ENCODE measurements at regions not wholly inside any gene's neighbourhood (a gene's known extent, or its start where the extent isn't known, plus 50 kb on each side); places are given as distances from the start of the nearest gene placed in this dataset.
"Not testable (repeated sequence)": the region's sequence is repeated elsewhere in the genome, so short reads cannot be mapped to it uniquely, and the experiment has no call there.

DNA sequence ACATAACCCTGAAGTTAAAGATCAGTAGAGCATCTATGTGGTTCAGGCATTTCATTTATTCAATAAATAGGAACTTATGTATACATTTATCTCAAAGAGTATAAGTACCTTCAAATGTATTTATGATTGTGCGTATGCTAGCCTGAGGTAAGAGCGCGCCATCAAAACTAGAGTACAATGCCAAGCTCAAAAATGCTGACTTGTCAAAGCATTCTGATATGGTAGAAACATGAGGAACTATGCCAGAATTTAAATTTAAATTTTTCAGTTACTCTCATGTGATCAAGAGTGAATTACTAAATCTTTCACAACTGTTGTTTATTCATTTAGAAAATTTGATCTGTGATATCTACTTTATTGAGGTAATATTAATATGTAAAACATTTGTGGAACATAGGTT is 225.5 kb upstream of the CDH8 start:
- WGBS, 2 donors (ENCODE audit: low coverage in 1 of 2) = 98 to 100% methylated on average over 1 to 3 of the region's 3 CpGs

DNA sequence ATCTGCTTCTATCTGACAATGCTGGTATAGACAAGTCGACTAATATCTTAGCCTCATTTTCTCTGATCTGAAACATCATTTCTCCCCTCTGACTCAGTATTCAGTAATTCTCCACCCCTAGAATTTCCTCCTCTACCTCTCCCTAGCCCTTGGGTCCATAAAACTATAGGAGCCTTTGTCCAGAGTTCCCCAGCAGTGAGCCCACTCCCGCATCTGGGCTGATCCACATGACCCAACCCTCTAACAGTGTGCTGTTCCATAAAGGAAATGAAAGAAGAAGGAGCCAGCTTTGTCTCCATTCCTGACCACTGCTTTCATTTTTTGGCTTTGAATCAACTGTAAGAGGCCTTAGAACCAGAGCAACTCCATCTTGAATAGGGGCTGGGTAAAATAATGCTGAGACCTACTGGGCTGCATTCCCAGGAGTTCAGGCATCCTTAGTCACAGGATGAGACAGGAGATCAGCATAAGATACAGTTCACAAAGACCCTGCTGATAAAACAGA is 222.7 kb upstream of the CDH8 start:
- H3K27ac ChIP-seq; intact Hi-C loops (cut with DNase I; ENCODE audit: low total_unique reads); H3K27me3 ChIP-seq; in situ Hi-C loops (cut with MboI; ENCODE audit: low pct_ligation_motif_present in 1 of 4, low pct_unique_long_range_greater_than_20kb in 1 of 4, low sequenced_read_pairs in 3 of 4); DNase-seq; H3K9me3 ChIP-seq; H3K36me3 ChIP-seq; H3K4me1 ChIP-seq; H3K4me3 ChIP-seq: not testable (repeated sequence)
- 88 to 89% methylated on average over 1 to 2 of the region's 2 CpGs for WGBS, 2 donors (ENCODE audit: low coverage in 1 of 2)

More for the DNA sequence above, 225.5 kb upstream of the CDH8 start:
- in situ Hi-C loops (cut with MboI; ENCODE audit: low pct_ligation_motif_present in 1 of 4, low pct_unique_long_range_greater_than_20kb in 1 of 4, low sequenced_read_pairs in 3 of 4) = no loop called here
- intact Hi-C loops (cut with DNase I; ENCODE audit: low total_unique reads) = no loop called here
- Histone ChIP-seq H3K4me3 (no peak overlapping the region), H3K36me3 (no peaks in the 10 kb centered on the region), H3K9me3 (peaks cover 0 to 6% of the 10 kb centered on the region in 2 donors), H3K27me3 (no peaks in the 10 kb centered on the region), H3K4me1 (no peaks in the 10 kb centered on the region), H3K27ac (no peak overlapping the region)
- DNase-seq = no peak
- TF ChIP-seq EP300 (IDR thresholded peaks at IDR 0.05; ENCODE audit: low read depth) = no peak
- no peak for TF ChIP-seq POLR2AphosphoS5 (IDR thresholded peaks at IDR 0.05)
- TF ChIP-seq, protein P1, sequence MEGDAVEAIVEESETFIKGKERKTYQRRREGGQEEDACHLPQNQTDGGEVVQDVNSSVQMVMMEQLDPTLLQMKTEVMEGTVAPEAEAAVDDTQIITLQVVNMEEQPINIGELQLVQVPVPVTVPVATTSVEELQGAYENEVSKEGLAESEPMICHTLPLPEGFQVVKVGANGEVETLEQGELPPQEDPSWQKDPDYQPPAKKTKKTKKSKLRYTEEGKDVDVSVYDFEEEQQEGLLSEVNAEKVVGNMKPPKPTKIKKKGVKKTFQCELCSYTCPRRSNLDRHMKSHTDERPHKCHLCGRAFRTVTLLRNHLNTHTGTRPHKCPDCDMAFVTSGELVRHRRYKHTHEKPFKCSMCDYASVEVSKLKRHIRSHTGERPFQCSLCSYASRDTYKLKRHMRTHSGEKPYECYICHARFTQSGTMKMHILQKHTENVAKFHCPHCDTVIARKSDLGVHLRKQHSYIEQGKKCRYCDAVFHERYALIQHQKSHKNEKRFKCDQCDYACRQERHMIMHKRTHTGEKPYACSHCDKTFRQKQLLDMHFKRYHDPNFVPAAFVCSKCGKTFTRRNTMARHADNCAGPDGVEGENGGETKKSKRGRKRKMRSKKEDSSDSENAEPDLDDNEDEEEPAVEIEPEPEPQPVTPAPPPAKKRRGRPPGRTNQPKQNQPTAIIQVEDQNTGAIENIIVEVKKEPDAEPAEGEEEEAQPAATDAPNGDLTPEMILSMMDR (IDR thresholded peaks at IDR 0.05) = no peak
- TF ChIP-seq POLR2A (IDR thresholded peaks at IDR 0.05) = no peak

DNA sequence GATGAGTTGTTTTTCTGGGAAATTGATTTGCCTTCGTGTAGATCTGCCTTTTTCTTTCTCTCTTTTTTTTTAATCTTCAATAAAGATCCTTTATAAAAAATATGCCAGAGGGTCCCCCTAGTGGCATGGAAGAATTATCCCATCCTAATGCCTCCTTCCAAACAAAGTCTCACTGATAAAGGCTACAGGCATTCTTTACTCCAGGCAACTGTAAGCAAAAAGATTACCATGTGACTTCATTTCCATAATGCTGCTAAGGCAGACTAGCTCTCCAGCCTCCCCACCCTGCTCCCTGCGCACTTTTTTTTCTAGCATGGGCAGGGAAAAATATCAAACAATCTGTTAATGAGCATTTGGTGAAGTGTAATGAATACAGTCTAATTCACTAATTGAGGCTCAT is 220.2 kb upstream of the CDH8 start:
- Histone ChIP-seq H3K27ac (no peak overlapping the region), H3K4me3 (no peak overlapping the region), H3K4me1 (no peaks in the 10 kb centered on the region), H3K36me3 (no peaks in the 10 kb centered on the region), H3K27me3 (no peaks in the 10 kb centered on the region), H3K9me3 (no peaks in the 10 kb centered on the region)
- 8 to 33% methylated on average over 2 of the region's 2 CpGs for WGBS, 2 donors (ENCODE audit: low coverage in 1 of 2)
- in situ Hi-C loops (cut with MboI; ENCODE audit: low pct_ligation_motif_present in 1 of 4, low pct_unique_long_range_greater_than_20kb in 1 of 4, low sequenced_read_pairs in 3 of 4) = no loop called here
- no peak for DNase-seq
- intact Hi-C loops (cut with DNase I; ENCODE audit: low total_unique reads) = no loop called here
- TF ChIP-seq POLR2A (IDR thresholded peaks at IDR 0.05) (no peak), EP300 (IDR thresholded peaks at IDR 0.05; ENCODE audit: low read depth) (no peak)
- TF ChIP-seq, protein P1 (IDR thresholded peaks at IDR 0.05) = no peak

DNA sequence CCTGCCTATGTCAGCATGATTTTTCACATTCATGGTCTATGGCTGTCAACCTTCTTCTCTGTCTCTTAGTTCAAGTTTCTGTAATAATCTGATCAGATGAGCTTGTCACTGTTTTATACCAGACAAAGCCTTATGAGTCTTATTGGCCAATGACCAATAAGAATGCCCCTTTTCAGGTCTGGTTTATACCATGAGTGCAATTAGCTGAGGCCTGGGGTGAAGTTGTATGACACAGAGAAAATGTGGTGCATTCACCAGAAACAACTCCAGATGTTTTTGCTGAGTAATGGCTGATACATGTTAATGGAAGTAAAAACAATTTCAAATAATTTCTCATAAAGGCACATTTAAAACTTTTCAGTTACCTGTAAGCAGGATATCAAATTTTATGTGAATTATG is 218.6 kb upstream of the CDH8 start:
- Histone ChIP-seq H3K4me3 (no peak overlapping the region), H3K9me3 (no peaks in the 10 kb centered on the region), H3K36me3 (no peaks in the 10 kb centered on the region), H3K27me3 (no peaks in the 10 kb centered on the region), H3K27ac (no peak overlapping the region), H3K4me1 (no peaks in the 10 kb centered on the region)
- TF ChIP-seq EP300 (IDR thresholded peaks at IDR 0.05; ENCODE audit: low read depth) (no peak), POLR2A (IDR thresholded peaks at IDR 0.05) (no peak), POLR2AphosphoS5 (IDR thresholded peaks at IDR 0.05) (no peak)
- TF ChIP-seq, protein P1 (IDR thresholded peaks at IDR 0.05) = no peak
- intact Hi-C loops (cut with DNase I; ENCODE audit: low total_unique reads) = no loop called here
- in situ Hi-C loops (cut with MboI; ENCODE audit: low pct_ligation_motif_present in 1 of 4, low pct_unique_long_range_greater_than_20kb in 1 of 4, low sequenced_read_pairs in 3 of 4) = no loop called here
- no peak for DNase-seq

DNA sequence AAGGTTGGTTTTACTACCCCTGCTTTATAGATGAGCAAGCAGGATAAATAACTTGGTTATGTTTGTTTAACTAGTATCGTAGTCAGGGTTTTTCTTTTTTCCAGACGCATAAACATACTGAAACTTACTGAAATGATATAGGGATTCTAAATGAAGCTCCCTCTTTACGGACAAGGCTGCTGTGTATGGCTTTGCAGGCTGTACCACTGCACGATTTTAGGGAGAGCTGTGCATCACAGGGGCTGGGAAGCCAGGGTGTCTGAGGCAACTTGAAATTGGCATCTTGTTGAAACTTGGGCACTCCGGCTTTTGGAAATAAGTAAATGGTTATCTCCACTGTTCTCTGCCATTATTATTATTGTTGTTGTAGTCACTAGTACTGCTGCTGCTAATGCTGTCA is 218.1 kb upstream of the CDH8 start:
- Histone ChIP-seq H3K4me3 (no peak overlapping the region), H3K9me3 (no peaks in the 10 kb centered on the region), H3K27me3 (no peaks in the 10 kb centered on the region), H3K36me3 (no peaks in the 10 kb centered on the region), H3K27ac (no peak overlapping the region), H3K4me1 (no peaks in the 10 kb centered on the region)
- intact Hi-C loops (cut with DNase I; ENCODE audit: low total_unique reads) = no loop called here
- in situ Hi-C loops (cut with MboI; ENCODE audit: low pct_ligation_motif_present in 1 of 4, low pct_unique_long_range_greater_than_20kb in 1 of 4, low sequenced_read_pairs in 3 of 4) = no loop called here
- TF ChIP-seq, protein P1 (IDR thresholded peaks at IDR 0.05) = no peak
- TF ChIP-seq POLR2AphosphoS5 (IDR thresholded peaks at IDR 0.05) (no peak), EP300 (IDR thresholded peaks at IDR 0.05; ENCODE audit: low read depth) (no peak), POLR2A (IDR thresholded peaks at IDR 0.05) (no peak)
- WGBS, 2 donors (ENCODE audit: low coverage in 1 of 2) = 43 to 49% methylated on average over 5 of the region's 5 CpGs
- DNase-seq = no peak

Measured in transverse colon (tissue), 4 donors.